HCT116 (cell line): ENCODE measurements at regions not wholly inside any gene's neighbourhood (a gene's known extent, or its start where the extent isn't known, plus 50 kb on each side); places are given as distances from the start of the nearest gene placed in this dataset.
A peak's percentile ranks its signal among the peaks of the same experiment; 100 is the strongest.

ENCODE experiments used
- EZH2 ChIP-seq: fragments of 200-600 bp; sonication (generic); IDR thresholded peaks from 2 replicates; pipeline ENCODE4 v1.6.1; 2017; ENCODE audit warnings: antibody characterized with exemption, mixed run types
- JUND ChIP-seq: IDR thresholded peaks from 2 replicates; pipeline ENCODE4 v1.6.1; 2012
- YY1 ChIP-seq: IDR thresholded peaks from 2 replicates; pipeline ENCODE4 v1.6.1; 2011; ENCODE audit warnings: low read length, low read depth, moderate library complexity, mild to moderate bottlenecking; ENCODE audit not compliant: insufficient replicate concordance; ENCODE audit errors: extremely low read depth
- TF ChIP-seq, protein P1 (sequence below), 3 experiments: fragments of 200-600 bp in 1 of 3; sonication (generic) in 1 of 3; IDR thresholded peaks in 2 of 3; conservative IDR thresholded peaks in 1 of 3; 2 replicates each; pipeline ENCODE4 v1.5.1; 2012 to 2017; ENCODE audit warnings: low read depth in 2 of 3, low read length in 2 of 3, antibody characterized with exemption in 1 of 3, borderline replicate concordance in 1 of 3, control low read depth in 1 of 3, mild to moderate bottlenecking in 1 of 3, mixed read lengths in 1 of 3, mixed run types in 1 of 3, moderate library complexity in 1 of 3; ENCODE audit not compliant: insufficient read depth in 1 of 3
- TF ChIP-seq, protein P2 (sequence below): IDR thresholded peaks from 2 replicates; pipeline ENCODE4 v1.6.1; 2012

DNA sequence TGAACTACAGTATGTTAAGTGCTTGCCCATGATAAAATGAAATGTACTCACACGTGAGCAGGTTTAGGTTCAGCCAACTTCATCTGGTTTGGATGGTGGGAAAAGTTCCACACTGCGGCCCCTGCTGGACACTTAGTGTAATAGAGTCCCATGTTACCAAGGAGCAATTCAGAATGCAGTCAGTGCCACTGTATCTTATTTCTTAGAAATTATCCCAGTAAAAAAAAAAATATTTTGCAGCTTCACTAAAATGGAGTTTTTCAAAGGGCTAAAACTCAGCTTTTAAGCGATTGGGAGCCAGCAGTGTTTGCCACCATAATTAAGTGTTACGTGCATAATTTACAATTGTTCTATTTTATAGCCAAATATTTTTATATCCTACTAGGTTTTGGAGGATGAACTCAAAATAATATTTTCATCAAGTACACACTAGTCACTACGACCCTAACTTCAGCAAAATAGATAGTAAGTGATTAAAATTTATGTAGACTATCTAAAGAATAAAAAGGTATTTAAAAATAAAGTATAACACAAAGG, 371.7 kb upstream of the GBE1 start:
- TF ChIP-seq JUND: no peak
- TF ChIP-seq, protein P1, sequence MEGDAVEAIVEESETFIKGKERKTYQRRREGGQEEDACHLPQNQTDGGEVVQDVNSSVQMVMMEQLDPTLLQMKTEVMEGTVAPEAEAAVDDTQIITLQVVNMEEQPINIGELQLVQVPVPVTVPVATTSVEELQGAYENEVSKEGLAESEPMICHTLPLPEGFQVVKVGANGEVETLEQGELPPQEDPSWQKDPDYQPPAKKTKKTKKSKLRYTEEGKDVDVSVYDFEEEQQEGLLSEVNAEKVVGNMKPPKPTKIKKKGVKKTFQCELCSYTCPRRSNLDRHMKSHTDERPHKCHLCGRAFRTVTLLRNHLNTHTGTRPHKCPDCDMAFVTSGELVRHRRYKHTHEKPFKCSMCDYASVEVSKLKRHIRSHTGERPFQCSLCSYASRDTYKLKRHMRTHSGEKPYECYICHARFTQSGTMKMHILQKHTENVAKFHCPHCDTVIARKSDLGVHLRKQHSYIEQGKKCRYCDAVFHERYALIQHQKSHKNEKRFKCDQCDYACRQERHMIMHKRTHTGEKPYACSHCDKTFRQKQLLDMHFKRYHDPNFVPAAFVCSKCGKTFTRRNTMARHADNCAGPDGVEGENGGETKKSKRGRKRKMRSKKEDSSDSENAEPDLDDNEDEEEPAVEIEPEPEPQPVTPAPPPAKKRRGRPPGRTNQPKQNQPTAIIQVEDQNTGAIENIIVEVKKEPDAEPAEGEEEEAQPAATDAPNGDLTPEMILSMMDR (IDR thresholded peaks at IDR 0.05 in 2 of 3, conservative IDR thresholded peaks at IDR 0.05 in 1 of 3; ENCODE audit: borderline replicate concordance in 1 of 3, insufficient read depth in 1 of 3, low read depth in 2 of 3, low read length in 2 of 3): peak; percentile 21 to 75 (median 75); a peak in 5 of 6 replicates
- no peak for TF ChIP-seq YY1
- no peak for TF ChIP-seq EZH2
- TF ChIP-seq, protein P2, sequence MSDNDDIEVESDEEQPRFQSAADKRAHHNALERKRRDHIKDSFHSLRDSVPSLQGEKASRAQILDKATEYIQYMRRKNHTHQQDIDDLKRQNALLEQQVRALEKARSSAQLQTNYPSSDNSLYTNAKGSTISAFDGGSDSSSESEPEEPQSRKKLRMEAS: no peak
